ENCODE measurements at regions not wholly inside any gene's neighbourhood (a gene's known extent, or its start where the extent isn't known, plus 50 kb on each side); places are given as distances from the start of the nearest gene placed in this dataset.

- Histone ChIP-seq H3K4me3 (no peak overlapping the region), H3K4me1 (no peaks in the 10 kb centered on the region), H3K27me3 (no peaks in the 10 kb centered on the region), H3K36me3 (no peaks in the 10 kb centered on the region), H3K9me3 (no peaks in the 10 kb centered on the region), H3K27ac (no peak overlapping the region)
- DNase-seq, result no peak
- no peak for TF ChIP-seq POLR2A (IDR thresholded peaks at IDR 0.05)
- TF ChIP-seq CTCF (IDR thresholded peaks at IDR 0.05), result no peak
Measured at GRCh38 chr6:82739303-82739702, 326.3 kb downstream of the UBE3D start.

GRCh38 chr6:82740072-82740471 is 325.6 kb downstream of the UBE3D start:
- Histone ChIP-seq H3K9me3 (no peaks in the 10 kb centered on the region), H3K27ac (no peak overlapping the region), H3K36me3 (no peaks in the 10 kb centered on the region), H3K4me3 (no peak overlapping the region), H3K4me1 (no peaks in the 10 kb centered on the region), H3K27me3 (no peaks in the 10 kb centered on the region)
- TF ChIP-seq POLR2A (IDR thresholded peaks at IDR 0.05) (no peak), CTCF (IDR thresholded peaks at IDR 0.05) (no peak)
- no peak for DNase-seq

GRCh38 chr6:82741325-82741995 is 324.2 kb downstream of the UBE3D start:
- Histone ChIP-seq H3K36me3 (no peaks in the 10 kb centered on the region), H3K4me1 (no peaks in the 10 kb centered on the region), H3K9me3 (no peaks in the 10 kb centered on the region), H3K27ac (no peak overlapping the region), H3K27me3 (no peaks in the 10 kb centered on the region), H3K4me3 (no peak overlapping the region)
- DNase-seq, result no peak
- TF ChIP-seq POLR2A (IDR thresholded peaks at IDR 0.05), result no peak
- no peak for TF ChIP-seq CTCF (IDR thresholded peaks at IDR 0.05)

GRCh38 chr6:82741996-82742385 is 323.6 kb downstream of the UBE3D start:
- Histone ChIP-seq H3K9me3 (no peaks in the 10 kb centered on the region), H3K27me3 (no peaks in the 10 kb centered on the region), H3K4me1 (no peaks in the 10 kb centered on the region), H3K27ac (no peak overlapping the region), H3K4me3 (no peak overlapping the region), H3K36me3 (no peaks in the 10 kb centered on the region)
- no peak for DNase-seq
- no peak for TF ChIP-seq CTCF (IDR thresholded peaks at IDR 0.05)

GRCh38 chr6:82744286-82745015 is 321.2 kb downstream of the UBE3D start:
- Histone ChIP-seq H3K27ac (no peak overlapping the region), H3K36me3 (no peaks in the 10 kb centered on the region), H3K4me1 (no peaks in the 10 kb centered on the region), H3K27me3 (no peaks in the 10 kb centered on the region), H3K9me3 (no peaks in the 10 kb centered on the region), H3K4me3 (no peak overlapping the region)
- no peak for DNase-seq
- TF ChIP-seq CTCF (IDR thresholded peaks at IDR 0.05), result no peak
- TF ChIP-seq POLR2A (IDR thresholded peaks at IDR 0.05), result no peak
